ENCODE measurements at regions not wholly inside any gene's neighbourhood (a gene's known extent, or its start where the extent isn't known, plus 50 kb on each side); places are given as distances from the start of the nearest gene placed in this dataset.

- no peak for TF ChIP-seq CTCF (IDR thresholded peaks at IDR 0.05; ENCODE audit: insufficient read depth, low read depth, low read length, missing control alignments)
- H3K4me3 ChIP-seq (ENCODE audit: low read depth, low read length) = no peak overlapping the region
- DNase-seq (ENCODE audit: low read depth) = no peak
Measured at GRCh38 chr3:88960019-88960418, 147.4 kb upstream of the EPHA3 start.

- no peak for DNase-seq (ENCODE audit: low read depth)
- H3K4me3 ChIP-seq (ENCODE audit: low read depth, low read length) = no peak overlapping the region
- TF ChIP-seq CTCF (IDR thresholded peaks at IDR 0.05; ENCODE audit: insufficient read depth, low read depth, low read length, missing control alignments) = no peak
Measured at GRCh38 chr3:88963003-88963402, 144.4 kb upstream of the EPHA3 start.

GRCh38 chr3:88979760-88980159, 127.7 kb upstream of the EPHA3 start:
- no peak for TF ChIP-seq CTCF (IDR thresholded peaks at IDR 0.05; ENCODE audit: insufficient read depth, low read depth, low read length, missing control alignments)
- DNase-seq (ENCODE audit: low read depth) = no peak
- H3K4me3 ChIP-seq (ENCODE audit: low read depth, low read length) = no peak overlapping the region

GRCh38 chr3:88983458-88983857, 124.0 kb upstream of the EPHA3 start:
- DNase-seq (ENCODE audit: low read depth) = no peak
- no peak for TF ChIP-seq CTCF (IDR thresholded peaks at IDR 0.05; ENCODE audit: insufficient read depth, low read depth, low read length, missing control alignments)
- no peak overlapping the region for H3K4me3 ChIP-seq (ENCODE audit: low read depth, low read length)

GRCh38 chr3:88984256-88984655, 123.2 kb upstream of the EPHA3 start:
- no peak overlapping the region for H3K4me3 ChIP-seq (ENCODE audit: low read depth, low read length)
- TF ChIP-seq CTCF (IDR thresholded peaks at IDR 0.05; ENCODE audit: insufficient read depth, low read depth, low read length, missing control alignments) = no peak
- DNase-seq (ENCODE audit: low read depth) = no peak

- no peak for TF ChIP-seq CTCF (IDR thresholded peaks at IDR 0.05; ENCODE audit: insufficient read depth, low read depth, low read length, missing control alignments)
- H3K4me3 ChIP-seq (ENCODE audit: low read depth, low read length) = no peak overlapping the region
- no peak for DNase-seq (ENCODE audit: low read depth)
Measured at GRCh38 chr3:88984832-88985231, 122.6 kb upstream of the EPHA3 start.

- TF ChIP-seq CTCF (IDR thresholded peaks at IDR 0.05; ENCODE audit: insufficient read depth, low read depth, low read length, missing control alignments) = no peak
Measured at GRCh38 chr3:88985491-88985890, 121.9 kb upstream of the EPHA3 start.

More at GRCh38 chr3:88985491-88985890, 121.9 kb upstream of the EPHA3 start:
- no peak for DNase-seq (ENCODE audit: low read depth)
- H3K4me3 ChIP-seq (ENCODE audit: low read depth, low read length) = no peak overlapping the region
